HCT116 (cell line): ENCODE measurements at regions not wholly inside any gene's neighbourhood (a gene's known extent, or its start where the extent isn't known, plus 50 kb on each side); places are given as distances from the start of the nearest gene placed in this dataset.

Source experiments
- ATAC-seq: fragments of 200-7000 bp; cut with Tn5 transposase; 2 replicates; pipeline ENCODE4 v1.9.1; 2020; ENCODE audit warnings: mild to moderate bottlenecking, moderate library complexity
- BruUV-seq: library from RNA; stranded (reverse); fragments of 400-500 nt; replicated peaks from 2 replicates; lab custom pipeline; 2021; lab: Mats Ljungman, UMichigan
- CTCF ChIA-PET: fragments of 300-600 bp; sonication (Branson Sonifier 250); formaldehyde crosslinking; loops from one replicate; lab custom pipeline; 2021; ENCODE audit warnings: antibody characterized with exemption; lab: Charles Lee
- POLR2A ChIA-PET: fragments of 300-600, 350-600 bp; sonication (Branson Sonifier 250); formaldehyde crosslinking; loops from one replicate; lab custom pipeline; 2021; ENCODE audit warnings: antibody characterized with exemption; lab: Charles Lee
- RAD21 ChIA-PET, 2 experiments: fragments of 300-600 bp; sonication (Branson Sonifier 250); formaldehyde crosslinking; loops; one replicate each; lab custom pipeline; 2023; ENCODE audit warnings: low total read pairs in 2 of 2; ENCODE audit not compliant: uncharacterized antibody in 2 of 2, unreplicated experiment in 2 of 2, low non-redundant PET in 1 of 2; lab: Charles Lee
- DNase-seq: peaks from one replicate; pipeline ENCODE4 v3.0.0-alpha.2; 2010; ENCODE audit warnings: low read depth, low spot score
- H2AFZ ChIP-seq: fragments of 200-600 bp; shearing (Covaris generic), sonication (generic); 2 replicates; pipeline ENCODE4 v1.6.1; 2017; ENCODE audit warnings: low read depth, mixed run types, mixed read lengths, antibody characterized with exemption, low read length; ENCODE audit not compliant: poor library complexity, severe bottlenecking
- H3K27ac ChIP-seq: 2 replicates; pipeline ENCODE4 v1.5.1; 2012; ENCODE audit warnings: low read depth, low read length
- H3K27me3 ChIP-seq: fragments of 200-600 bp; sonication (generic); 2 replicates; pipeline ENCODE4 v1.6.1; 2016; ENCODE audit warnings: mixed run types, low read length, mixed read lengths; ENCODE audit not compliant: insufficient read depth
- H3K36me3 ChIP-seq, 2 experiments: fragments of 200-500 bp in 1 of 2; fragments of 200-600 bp in 1 of 2; sonication (Bioruptor generic) in 1 of 2; sonication (generic) in 1 of 2; 2 replicates each; pipeline versions ENCODE4 v1.5.1 to v1.6.1; 2014 to 2016; ENCODE audit warnings: low read length in 2 of 2, inconsistent platforms in 1 of 2, mixed read lengths in 1 of 2, mixed run types in 1 of 2; ENCODE audit not compliant: insufficient read depth in 2 of 2, control insufficient read depth in 1 of 2
- H3K4me1 ChIP-seq, 2 experiments: fragments of 200-600 bp in 1 of 2; sonication (generic) in 1 of 2; 2 replicates each; pipeline versions ENCODE4 v1.5.1 to v1.6.1; 2012 to 2017; ENCODE audit warnings: low read length in 2 of 2, inconsistent platforms in 1 of 2, mild to moderate bottlenecking in 1 of 2, mixed read lengths in 1 of 2, mixed run types in 1 of 2, moderate library complexity in 1 of 2; ENCODE audit not compliant: insufficient read depth in 2 of 2, control insufficient read depth in 1 of 2
- H3K4me2 ChIP-seq: fragments of 200-600 bp; sonication (generic); 2 replicates; pipeline ENCODE4 v1.6.1; 2017; ENCODE audit warnings: mixed run types, low read length, mixed read lengths
- H3K4me3 ChIP-seq, 2 experiments: fragments of 200-600 bp in 1 of 2; sonication (generic) in 1 of 2; replicated peaks in 1 of 2; 2 replicates each; pipeline ENCODE4 v1.5.1; 2011 to 2016; ENCODE audit warnings: low read length in 2 of 2, control low read depth in 1 of 2, low read depth in 1 of 2, mild to moderate bottlenecking in 1 of 2, mixed read lengths in 1 of 2, mixed run types in 1 of 2
- H3K79me2 ChIP-seq: fragments of 200-600 bp; sonication (generic); 2 replicates; pipeline ENCODE4 v1.6.1; 2017; ENCODE audit warnings: mild to moderate bottlenecking, mixed run types, low read length, moderate library complexity, mixed read lengths; ENCODE audit not compliant: insufficient read depth
- H3K9ac ChIP-seq: fragments of 200-600 bp; sonication (generic); 2 replicates; pipeline ENCODE4 v1.6.1; 2016; ENCODE audit warnings: low read length, mixed read lengths
- H3K9me2 ChIP-seq: fragments of 200-600 bp; sonication (generic), shearing (Covaris generic); 2 replicates; pipeline ENCODE4 v1.6.1; 2017; ENCODE audit warnings: mixed run types, mild to moderate bottlenecking, moderate library complexity; ENCODE audit not compliant: insufficient read depth
- H3K9me3 ChIP-seq, 2 experiments: fragments of 200-500 bp in 1 of 2; fragments of 200-600 bp in 1 of 2; sonication (Bioruptor generic) in 1 of 2; sonication (generic) in 1 of 2; 2 replicates each; pipeline ENCODE4 v1.6.1; 2014 to 2017; ENCODE audit warnings: low read length in 2 of 2, mixed read lengths in 2 of 2, inconsistent platforms in 1 of 2, low read depth in 1 of 2, mild to moderate bottlenecking in 1 of 2, mixed run types in 1 of 2, moderate library complexity in 1 of 2; ENCODE audit not compliant: control insufficient read depth in 1 of 2, insufficient read depth in 1 of 2
- H4K20me1 ChIP-seq: fragments of 200-600 bp; sonication (generic), shearing (Covaris generic); 2 replicates; pipeline ENCODE4 v1.6.1; 2017; ENCODE audit warnings: mixed run types, mild to moderate bottlenecking, moderate library complexity; ENCODE audit not compliant: insufficient read depth
- CBX3 ChIP-seq: IDR thresholded peaks from 2 replicates; pipeline ENCODE4 v1.6.1; 2012; ENCODE audit warnings: low read depth
- CEBPB ChIP-seq: IDR thresholded peaks from 2 replicates; pipeline ENCODE4 v1.6.1; 2012; ENCODE audit warnings: low read depth
- CTCF ChIP-seq, 3 experiments: fragments of 200-600 bp in 1 of 3; sonication (generic) in 1 of 3; IDR thresholded peaks in 2 of 3; conservative IDR thresholded peaks in 1 of 3; 2 replicates each; pipeline ENCODE4 v1.5.1; 2012 to 2017; ENCODE audit warnings: low read depth in 2 of 3, low read length in 2 of 3, antibody characterized with exemption in 1 of 3, borderline replicate concordance in 1 of 3, control low read depth in 1 of 3, mild to moderate bottlenecking in 1 of 3, mixed read lengths in 1 of 3, mixed run types in 1 of 3, moderate library complexity in 1 of 3; ENCODE audit not compliant: insufficient read depth in 1 of 3
- EGR1 ChIP-seq: IDR thresholded peaks from 2 replicates; pipeline ENCODE4 v1.6.1; 2012; ENCODE audit warnings: low read depth
- ELF1 ChIP-seq: IDR thresholded peaks from 2 replicates; pipeline ENCODE4 v1.6.1; 2012; ENCODE audit warnings: low read depth, borderline replicate concordance
- EZH2phosphoT487 ChIP-seq: fragments of 200-600 bp; IDR thresholded peaks from 2 replicates; pipeline ENCODE4 v1.6.1; 2018; ENCODE audit warnings: antibody characterized with exemption, borderline replicate concordance
- POLR2A ChIP-seq: IDR thresholded peaks from 2 replicates; pipeline ENCODE4 v1.7.0; 2011; ENCODE audit warnings: borderline replicate concordance; ENCODE audit not compliant: insufficient read depth, insufficient read length; ENCODE audit errors: extremely low read depth
- SIN3A ChIP-seq: IDR thresholded peaks from 2 replicates; pipeline ENCODE4 v1.6.1; 2012; ENCODE audit warnings: low read depth
- SRF ChIP-seq: IDR thresholded peaks from 2 replicates; pipeline ENCODE4 v1.6.1; 2012; ENCODE audit warnings: low read depth
- TCF7L2 ChIP-seq: IDR thresholded peaks from 2 replicates; pipeline ENCODE4 v1.7.0; 2011; ENCODE audit warnings: borderline replicate concordance, inconsistent platforms; ENCODE audit not compliant: insufficient read depth, insufficient read length; ENCODE audit errors: extremely low read depth
- YY1 ChIP-seq: IDR thresholded peaks from 2 replicates; pipeline ENCODE4 v1.6.1; 2011; ENCODE audit warnings: low read length, low read depth, moderate library complexity, mild to moderate bottlenecking; ENCODE audit not compliant: insufficient replicate concordance; ENCODE audit errors: extremely low read depth
- ZBTB33 ChIP-seq: IDR thresholded peaks from 2 replicates; pipeline ENCODE4 v1.6.1; 2011; ENCODE audit warnings: mild to moderate bottlenecking, low read length, moderate library complexity; ENCODE audit not compliant: insufficient replicate concordance; ENCODE audit errors: extremely low read depth
- ZNF274 ChIP-seq: fragments of 200-500 bp; sonication (Bioruptor generic); IDR thresholded peaks from 2 replicates; pipeline ENCODE4 v1.6.1; 2014; ENCODE audit warnings: mild to moderate bottlenecking, low read depth, low read length, inconsistent platforms
- intact Hi-C: fragments of 100-400 bp; cut with micrococcal nuclease; formaldehyde crosslinking; loops from 2 replicates; pipeline ENCODE4 v1.10.0; 2022
- TF ChIP-seq, protein P1 (sequence below): IDR thresholded peaks from 2 replicates; pipeline ENCODE4 v1.6.1; 2012
- TF ChIP-seq, protein P2 (sequence below): IDR thresholded peaks from 2 replicates; pipeline ENCODE4 v1.6.1; 2012
- TF ChIP-seq, protein P3 (sequence below): IDR thresholded peaks from 2 replicates; pipeline ENCODE4 v1.6.1; 2012; ENCODE audit warnings: low read depth

DNA sequence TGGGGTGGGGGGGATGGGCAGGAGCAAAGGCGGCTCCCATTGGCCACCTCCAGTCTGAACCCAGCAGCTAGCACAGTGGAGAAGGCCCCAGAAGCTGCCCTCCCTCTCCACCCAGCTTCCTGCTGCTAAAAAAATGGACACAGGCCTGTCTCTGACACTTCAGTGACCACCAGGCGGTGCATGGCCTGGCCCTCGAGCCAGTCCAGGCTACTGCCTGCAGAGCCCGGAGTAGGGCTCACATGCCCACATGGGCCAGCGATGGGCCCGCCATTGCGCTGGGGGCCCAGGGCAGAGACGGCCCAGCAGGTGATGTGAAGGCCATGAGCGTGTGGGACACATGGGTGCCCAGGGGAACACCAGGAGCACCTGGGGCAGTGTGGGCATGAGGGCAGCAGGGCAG is 52.1 kb upstream of the NOTCH1 start:
- no peak overlapping the region for H3K27ac ChIP-seq
- H3K4me2 ChIP-seq: no peak overlapping the region
- intact Hi-C loops: no loop called here
- no peaks in the 10 kb centered on the region for H3K9me3 ChIP-seq
- H3K4me3 ChIP-seq: no peak overlapping the region
- no peaks in the 10 kb centered on the region for H4K20me1 ChIP-seq
- ChIA-PET POLR2A (no interaction called here), RAD21 (no interaction called here), CTCF (no interaction called here)
- ATAC-seq (no peak; the same call in 1 of the 2 replicates), DNase-seq (no peak)
- no peaks in the 10 kb centered on the region for H3K79me2 ChIP-seq
- no peak overlapping the region for H3K9ac ChIP-seq
- no peak overlapping the region for H2AFZ ChIP-seq
- no TSS peak for BruUV-seq
- TF ChIP-seq YY1: no peak
- no peak for TF ChIP-seq TCF7L2
- no peak for TF ChIP-seq POLR2A
- TF ChIP-seq ZBTB33: no peak
- TF ChIP-seq, protein P1, sequence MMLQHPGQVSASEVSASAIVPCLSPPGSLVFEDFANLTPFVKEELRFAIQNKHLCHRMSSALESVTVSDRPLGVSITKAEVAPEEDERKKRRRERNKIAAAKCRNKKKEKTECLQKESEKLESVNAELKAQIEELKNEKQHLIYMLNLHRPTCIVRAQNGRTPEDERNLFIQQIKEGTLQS: no peak
- no peak for TF ChIP-seq CTCF (IDR thresholded peaks at IDR 0.05 in 2 of 3, conservative IDR thresholded peaks at IDR 0.05 in 1 of 3; ENCODE audit: borderline replicate concordance in 1 of 3, insufficient read depth in 1 of 3, low read depth in 2 of 3, low read length in 2 of 3)
- TF ChIP-seq SRF: no peak
- TF ChIP-seq, protein P2, sequence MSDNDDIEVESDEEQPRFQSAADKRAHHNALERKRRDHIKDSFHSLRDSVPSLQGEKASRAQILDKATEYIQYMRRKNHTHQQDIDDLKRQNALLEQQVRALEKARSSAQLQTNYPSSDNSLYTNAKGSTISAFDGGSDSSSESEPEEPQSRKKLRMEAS: no peak
- TF ChIP-seq, protein P3, sequence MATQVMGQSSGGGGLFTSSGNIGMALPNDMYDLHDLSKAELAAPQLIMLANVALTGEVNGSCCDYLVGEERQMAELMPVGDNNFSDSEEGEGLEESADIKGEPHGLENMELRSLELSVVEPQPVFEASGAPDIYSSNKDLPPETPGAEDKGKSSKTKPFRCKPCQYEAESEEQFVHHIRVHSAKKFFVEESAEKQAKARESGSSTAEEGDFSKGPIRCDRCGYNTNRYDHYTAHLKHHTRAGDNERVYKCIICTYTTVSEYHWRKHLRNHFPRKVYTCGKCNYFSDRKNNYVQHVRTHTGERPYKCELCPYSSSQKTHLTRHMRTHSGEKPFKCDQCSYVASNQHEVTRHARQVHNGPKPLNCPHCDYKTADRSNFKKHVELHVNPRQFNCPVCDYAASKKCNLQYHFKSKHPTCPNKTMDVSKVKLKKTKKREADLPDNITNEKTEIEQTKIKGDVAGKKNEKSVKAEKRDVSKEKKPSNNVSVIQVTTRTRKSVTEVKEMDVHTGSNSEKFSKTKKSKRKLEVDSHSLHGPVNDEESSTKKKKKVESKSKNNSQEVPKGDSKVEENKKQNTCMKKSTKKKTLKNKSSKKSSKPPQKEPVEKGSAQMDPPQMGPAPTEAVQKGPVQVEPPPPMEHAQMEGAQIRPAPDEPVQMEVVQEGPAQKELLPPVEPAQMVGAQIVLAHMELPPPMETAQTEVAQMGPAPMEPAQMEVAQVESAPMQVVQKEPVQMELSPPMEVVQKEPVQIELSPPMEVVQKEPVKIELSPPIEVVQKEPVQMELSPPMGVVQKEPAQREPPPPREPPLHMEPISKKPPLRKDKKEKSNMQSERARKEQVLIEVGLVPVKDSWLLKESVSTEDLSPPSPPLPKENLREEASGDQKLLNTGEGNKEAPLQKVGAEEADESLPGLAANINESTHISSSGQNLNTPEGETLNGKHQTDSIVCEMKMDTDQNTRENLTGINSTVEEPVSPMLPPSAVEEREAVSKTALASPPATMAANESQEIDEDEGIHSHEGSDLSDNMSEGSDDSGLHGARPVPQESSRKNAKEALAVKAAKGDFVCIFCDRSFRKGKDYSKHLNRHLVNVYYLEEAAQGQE: no peak
- TF ChIP-seq ZNF274: no peak
- TF ChIP-seq ELF1: no peak
- no peak for TF ChIP-seq EGR1
- no peak for TF ChIP-seq CBX3
- TF ChIP-seq EZH2phosphoT487: no peak
- no peak for TF ChIP-seq CEBPB
- TF ChIP-seq SIN3A: no peak
- peaks cover 0 to 5% of the 10 kb centered on the region in 2 experiments; a peak in 2 of 4 replicates for H3K4me1 ChIP-seq
- H3K27me3 ChIP-seq: no peaks in the 10 kb centered on the region
- no peaks in the 10 kb centered on the region for H3K36me3 ChIP-seq
- no peaks in the 10 kb centered on the region for H3K9me2 ChIP-seq
